GM12892 (cell line): ENCODE measurements at regions not wholly inside any gene's neighbourhood (a gene's known extent, or its start where the extent isn't known, plus 50 kb on each side); places are given as distances from the start of the nearest gene placed in this dataset.

Experiments used
- DNase-seq: peaks from one replicate; pipeline ENCODE4 v3.0.0; 2011; ENCODE audit not compliant: insufficient read length
- FAIRE-seq: peaks from 2 replicates; lab custom pipeline; 2011; peaks lifted over from hg19 to GRCh38; lab: Jason Lieb, UNC
- POLR2A ChIP-seq: IDR thresholded peaks from 2 replicates; pipeline ENCODE4 v1.6.1; 2011; ENCODE audit warnings: low read depth, low read length, control low read depth
- POLR2AphosphoS5 ChIP-seq: IDR thresholded peaks from 2 replicates; pipeline ENCODE4 v1.6.1; 2011; ENCODE audit warnings: low read depth, low read length, control low read depth
- TAF1 ChIP-seq: IDR thresholded peaks from 2 replicates; pipeline ENCODE4 v1.6.1; 2011; ENCODE audit warnings: low read depth, mild to moderate bottlenecking, control low read depth, low read length, borderline replicate concordance

DNA sequence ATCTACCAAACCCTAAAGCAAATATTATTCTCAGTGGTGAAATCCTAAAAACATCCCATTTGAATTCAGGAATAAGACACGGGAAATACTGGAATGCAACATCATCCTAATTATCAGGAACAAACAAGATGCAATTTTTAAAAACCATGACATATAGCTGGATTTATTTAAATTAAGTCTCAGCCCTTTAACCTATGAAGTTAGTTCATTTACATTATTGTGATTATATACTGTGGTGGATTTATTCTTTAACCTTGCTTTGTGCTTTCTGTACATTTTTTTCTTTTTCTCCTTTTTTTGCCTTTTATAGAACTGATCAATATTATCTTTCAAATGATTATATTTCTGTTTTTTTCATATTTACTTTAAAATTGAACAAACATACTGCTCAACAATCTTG is 59.8 kb upstream of the ARMC2 start:
- FAIRE-seq (no peak), DNase-seq (no peak)
- TF ChIP-seq TAF1 (no peak), POLR2AphosphoS5 (no peak), POLR2A (no peak)

- DNase-seq (no peak), FAIRE-seq (no peak)
- TF ChIP-seq POLR2AphosphoS5 (no peak), POLR2A (no peak), TAF1 (no peak)
These were observed 58.7 kb upstream of the ARMC2 start for GRCh38 chr6:108789475-108789874.

- TF ChIP-seq TAF1 (no peak), POLR2A (no peak), POLR2AphosphoS5 (no peak)
- FAIRE-seq (no peak), DNase-seq (no peak)
These were observed 56.5 kb upstream of the ARMC2 start for GRCh38 chr6:108791700-108792099.

- TF ChIP-seq TAF1 (no peak), POLR2A (no peak), POLR2AphosphoS5 (no peak)
- FAIRE-seq (no peak), DNase-seq (no peak)
These were observed 54.5 kb upstream of the ARMC2 start for GRCh38 chr6:108793516-108794251.

- TF ChIP-seq POLR2A (no peak), TAF1 (no peak), POLR2AphosphoS5 (no peak)
- DNase-seq (no peak), FAIRE-seq (no peak)
These were observed 53.1 kb upstream of the ARMC2 start for GRCh38 chr6:108795122-108795521.

- DNase-seq (no peak), FAIRE-seq (no peak)
- TF ChIP-seq POLR2AphosphoS5: no peak
- TF ChIP-seq TAF1: no peak
- TF ChIP-seq POLR2A: no peak
These were observed 52.4 kb upstream of the ARMC2 start for GRCh38 chr6:108795814-108796213.

- TF ChIP-seq POLR2A (no peak), TAF1 (no peak), POLR2AphosphoS5 (no peak)
- DNase-seq (no peak), FAIRE-seq (no peak)
These were observed 51.3 kb upstream of the ARMC2 start for GRCh38 chr6:108796875-108797274.

- FAIRE-seq (no peak), DNase-seq (no peak)
- no peak for TF ChIP-seq TAF1
- TF ChIP-seq POLR2A: no peak
- TF ChIP-seq POLR2AphosphoS5: no peak
These were observed 50.1 kb upstream of the ARMC2 start for GRCh38 chr6:108797951-108798669.
